Small intestine (tissue), 7 donors: ENCODE measurements at regions not wholly inside any gene's neighbourhood (a gene's known extent, or its start where the extent isn't known, plus 50 kb on each side); places are given as distances from the start of the nearest gene placed in this dataset.
"Not testable (repeated sequence)": the region's sequence is repeated elsewhere in the genome, so short reads cannot be mapped to it uniquely, and the experiment has no call there.

Experiments used
- DNase-seq, 2 donors: peaks; one replicate each; pipeline versions ENCODE4 v3.0.0 to v3.0.0-alpha.2; 2013
- FAIRE-seq: peaks from 2 replicates; lab custom pipeline; 2012; peaks lifted over from hg19 to GRCh38; lab: Jason Lieb, UNC
- H3K27ac ChIP-seq, 3 donors: one replicate each; pipeline ENCODE4 v1.5.1; 2013; ENCODE audit warnings: low read length in 2 of 3, mild to moderate bottlenecking in 2 of 3, control low read depth in 1 of 3, inconsistent platforms in 1 of 3, low read depth in 1 of 3, moderate library complexity in 1 of 3
- H3K27me3 ChIP-seq, 3 donors: one replicate each; pipeline ENCODE4 v1.6.1; 2013; ENCODE audit warnings: low read length in 3 of 3, inconsistent platforms in 1 of 3; ENCODE audit not compliant: control insufficient read depth in 3 of 3, insufficient read depth in 3 of 3
- H3K36me3 ChIP-seq, 3 donors: one replicate each; pipeline ENCODE4 v1.6.1; 2013; ENCODE audit warnings: low read length in 3 of 3, inconsistent platforms in 1 of 3, low read depth in 1 of 3, mild to moderate bottlenecking in 1 of 3, moderate library complexity in 1 of 3; ENCODE audit not compliant: control insufficient read depth in 3 of 3, insufficient read depth in 2 of 3
- H3K4me1 ChIP-seq, 3 donors: one replicate each; pipeline ENCODE4 v1.6.1; 2013; ENCODE audit warnings: low read length in 2 of 3, inconsistent platforms in 1 of 3, low read depth in 1 of 3, mild to moderate bottlenecking in 1 of 3, moderate library complexity in 1 of 3; ENCODE audit not compliant: control insufficient read depth in 3 of 3, insufficient read depth in 2 of 3
- H3K4me3 ChIP-seq, 3 donors: one replicate each; pipeline ENCODE4 v1.5.1; 2013; ENCODE audit warnings: low read length in 3 of 3, control low read depth in 1 of 3, inconsistent platforms in 1 of 3, low read depth in 1 of 3, mild to moderate bottlenecking in 1 of 3, moderate library complexity in 1 of 3
- H3K9me3 ChIP-seq, 2 donors: one replicate each; pipeline ENCODE4 v1.6.1; 2013; ENCODE audit warnings: low read depth in 1 of 2, low read length in 1 of 2; ENCODE audit not compliant: control insufficient read depth in 2 of 2, insufficient read depth in 1 of 2
- WGBS, 3 donors: extraction: QIAGEN DNeasy Blood & Tissue Kit; methylation state at CpG; one replicate each; pipeline ENCODE4 v1.1.7; 2013; 5-methylcytosine and 5-hydroxymethylcytosine counted together
- donor health status: healthy with polysubstance abuse.
- donor health status: control.
- donor health status: control.
- donor health status: Bipolar disorder and iron deficiency.
- donor health status: healthy.

- H3K36me3 ChIP-seq: no peaks in the 10 kb centered on the region
- H3K27me3 ChIP-seq: no peaks in the 10 kb centered on the region
- no peak overlapping the region for H3K4me3 ChIP-seq
- no peaks in the 10 kb centered on the region for H3K4me1 ChIP-seq
- peaks cover 0 to 7% of the 10 kb centered on the region in 2 donors for H3K9me3 ChIP-seq
- H3K27ac ChIP-seq: no peak overlapping the region
- no peak for FAIRE-seq
- no peak for DNase-seq
These were observed 50.4 kb upstream of the TRAM1L1 start for GRCh38 chr4:117135634-117136354.

GRCh38 chr4:117137145-117137544 lies 51.8 kb upstream of the TRAM1L1 start:
- H3K4me1 ChIP-seq: no peaks in the 10 kb centered on the region
- WGBS, 3 donors: 87 to 97% (median 90%) methylated on average over 2 of the region's 2 CpGs
- DNase-seq: no peak

GRCh38 chr4:117138732-117139131 lies 53.4 kb upstream of the TRAM1L1 start:
- not testable (repeated sequence) for H3K27ac ChIP-seq, H3K36me3 ChIP-seq, H3K4me3 ChIP-seq, DNase-seq, FAIRE-seq, H3K27me3 ChIP-seq, H3K9me3 ChIP-seq, H3K4me1 ChIP-seq
- WGBS, 3 donors: 76 to 88% (median 79%) methylated on average over 3 of the region's 3 CpGs

More at GRCh38 chr4:117137145-117137544, 51.8 kb upstream of the TRAM1L1 start:
- H3K4me3 ChIP-seq: no peak overlapping the region
- FAIRE-seq: no peak
- peaks cover 0 to 7% of the 10 kb centered on the region in 2 donors for H3K9me3 ChIP-seq
- H3K27me3 ChIP-seq: no peaks in the 10 kb centered on the region
- no peaks in the 10 kb centered on the region for H3K36me3 ChIP-seq
- no peak overlapping the region for H3K27ac ChIP-seq

GRCh38 chr4:117154251-117154650 lies 68.9 kb upstream of the TRAM1L1 start:
- Histone ChIP-seq H3K9me3 (peaks cover 0 to 13% of the 10 kb centered on the region in 2 donors), H3K4me3 (no peak overlapping the region), H3K36me3 (no peaks in the 10 kb centered on the region), H3K27me3 (no peaks in the 10 kb centered on the region), H3K4me1 (no peaks in the 10 kb centered on the region), H3K27ac (no peak overlapping the region)
- DNase-seq (no peak), FAIRE-seq (no peak)
- 92 to 94% (median 94%) methylated on average over 6 of the region's 6 CpGs for WGBS, 3 donors

- Histone ChIP-seq H3K9me3 (peaks cover 0 to 5% of the 10 kb centered on the region in 2 donors), H3K27ac (no peak overlapping the region), H3K4me3 (no peak overlapping the region), H3K4me1 (no peaks in the 10 kb centered on the region), H3K27me3 (no peaks in the 10 kb centered on the region), H3K36me3 (no peaks in the 10 kb centered on the region)
- no peak for DNase-seq
- no peak for FAIRE-seq
- 26 to 43% (median 34%) methylated on average over 2 of the region's 2 CpGs for WGBS, 3 donors
These were observed 71.4 kb upstream of the TRAM1L1 start for GRCh38 chr4:117156806-117157205.

- Histone ChIP-seq H3K9me3 (peaks cover 0 to 5% of the 10 kb centered on the region in 2 donors), H3K4me1 (no peaks in the 10 kb centered on the region), H3K36me3 (no peaks in the 10 kb centered on the region), H3K4me3 (no peak overlapping the region), H3K27ac (no peak overlapping the region), H3K27me3 (no peaks in the 10 kb centered on the region)
- FAIRE-seq: no peak
- DNase-seq: no peak
These were observed 72.0 kb upstream of the TRAM1L1 start for GRCh38 chr4:117157360-117157759.

GRCh38 chr4:117162976-117163375 lies 77.6 kb upstream of the TRAM1L1 start:
- Histone ChIP-seq H3K4me3 (no peak overlapping the region), H3K9me3 (no peaks in the 10 kb centered on the region), H3K27ac (no peak overlapping the region), H3K4me1 (no peaks in the 10 kb centered on the region), H3K27me3 (no peaks in the 10 kb centered on the region), H3K36me3 (no peaks in the 10 kb centered on the region)
- no peak for FAIRE-seq
- WGBS, 3 donors: 67 to 76% (median 68%) methylated on average over 3 of the region's 3 CpGs
- no peak for DNase-seq

GRCh38 chr4:117164338-117164737 lies 79.0 kb upstream of the TRAM1L1 start:
- DNase-seq (peak in 1 of 2 donors; percentile 0), FAIRE-seq (no peak)
- Histone ChIP-seq H3K4me3 (no peak overlapping the region), H3K27ac (no peak overlapping the region), H3K27me3 (no peaks in the 10 kb centered on the region), H3K4me1 (no peaks in the 10 kb centered on the region), H3K9me3 (no peaks in the 10 kb centered on the region), H3K36me3 (no peaks in the 10 kb centered on the region)
- WGBS, 3 donors: 38 to 71% (median 52%) methylated on average over 1 of the region's 1 CpG

GRCh38 chr4:117175369-117175768 lies 90.0 kb upstream of the TRAM1L1 start:
- not testable (repeated sequence) for H3K4me1 ChIP-seq, FAIRE-seq, H3K27ac ChIP-seq, H3K36me3 ChIP-seq, H3K9me3 ChIP-seq, DNase-seq, H3K27me3 ChIP-seq, H3K4me3 ChIP-seq
- 87 to 90% (median 88%) methylated on average over 2 of the region's 2 CpGs for WGBS, 3 donors
